ENCODE measurements at regions not wholly inside any gene's neighbourhood (a gene's known extent, or its start where the extent isn't known, plus 50 kb on each side); places are given as distances from the start of the nearest gene placed in this dataset.

- TF ChIP-seq STAT1 (IDR thresholded peaks at IDR 0.05; ENCODE audit: unreplicated experiment) (no peak), ZNF114 (CRISPR knock-in tag; IDR thresholded peaks at IDR 0.05) (no peak), CREB1 (CRISPR knock-in tag; IDR thresholded peaks at IDR 0.05; ENCODE audit: low read depth) (no peak), EZH2 (IDR thresholded peaks at IDR 0.05; ENCODE audit: low read depth, unreplicated experiment) (no peak), CTCF (conservative IDR thresholded peaks at IDR 0.05; ENCODE audit: low read depth in 2 of 2) (no peak), REST (IDR thresholded peaks at IDR 0.05; ENCODE audit: unreplicated experiment) (no peak), NANOG (IDR thresholded peaks at IDR 0.05; ENCODE audit: borderline replicate concordance) (no peak), ZNF331 (CRISPR knock-in tag; IDR thresholded peaks at IDR 0.05; ENCODE audit: low read depth) (no peak), JUNB (IDR thresholded peaks at IDR 0.05; ENCODE audit: unreplicated experiment) (no peak)
These were observed 70.9 kb downstream of the PTTG1 start (continued) for GRCh38 chr5:160492565-160492964.

GRCh38 chr5:160493806-160494338 is 72.2 kb downstream of the PTTG1 start:
- H3K4me3 ChIP-seq, result no peak overlapping the region
- H3K27ac Mint-ChIP-seq, result no peak overlapping the region
- no peak for DNase-seq (ENCODE audit: low spot score)
- no peak overlapping the region for H3K4me3 Mint-ChIP-seq
- no peak overlapping the region for H3K27ac ChIP-seq (ENCODE audit: low read depth)
- H3K9me2 ChIP-seq (ENCODE audit: insufficient read depth), result 0 out of 2 replicates have a peak, but pooled peaks cover 4% of the 10 kb centered on the region
- no peaks in the 10 kb centered on the region for H3K36me3 ChIP-seq (ENCODE audit: insufficient read depth)
- H3K4me1 Mint-ChIP-seq, result no peaks in the 10 kb centered on the region
- H3K9me3 Mint-ChIP-seq, result no peaks in the 10 kb centered on the region
- no peaks in the 10 kb centered on the region for H4K20me1 ChIP-seq (replicated peaks; ENCODE audit: insufficient read depth)
- no peaks in the 10 kb centered on the region for H3K36me3 Mint-ChIP-seq (ENCODE audit: low read depth)
- ATAC-seq, result no peak
- H3F3A ChIP-seq (replicated peaks; ENCODE audit: low read depth), result no peaks in the 10 kb centered on the region
- no peaks in the 10 kb centered on the region for H3K79me2 ChIP-seq (replicated peaks; ENCODE audit: insufficient read depth)
- peaks cover 2% of the 10 kb centered on the region for H3K27me3 Mint-ChIP-seq (ENCODE audit: insufficient read depth, low read depth, poor library complexity)
- H3K4me2 ChIP-seq, result no peak overlapping the region
- H3K27me3 ChIP-seq (ENCODE audit: insufficient read depth), result no peaks in the 10 kb centered on the region
- no peaks in the 10 kb centered on the region for H3K4me1 ChIP-seq (ENCODE audit: insufficient read depth)
- H2AFZ ChIP-seq, result no peak overlapping the region
- no peak for TF ChIP-seq CTCF (conservative IDR thresholded peaks at IDR 0.05; ENCODE audit: low read depth in 2 of 2)
- no peak for TF ChIP-seq STAT1 (IDR thresholded peaks at IDR 0.05; ENCODE audit: unreplicated experiment)
- no peak for TF ChIP-seq ZNF331 (CRISPR knock-in tag; IDR thresholded peaks at IDR 0.05; ENCODE audit: low read depth)
- TF ChIP-seq CREB1 (CRISPR knock-in tag; IDR thresholded peaks at IDR 0.05; ENCODE audit: low read depth), result no peak
- no peak for TF ChIP-seq EZH2phosphoT487 (IDR thresholded peaks at IDR 0.05; ENCODE audit: unreplicated experiment)
- TF ChIP-seq JUNB (IDR thresholded peaks at IDR 0.05; ENCODE audit: unreplicated experiment), result no peak
- no peak for TF ChIP-seq REST (IDR thresholded peaks at IDR 0.05; ENCODE audit: unreplicated experiment)

Measured in GM23338 (cell line).